B cell (primary cell): ENCODE measurements at regions not wholly inside any gene's neighbourhood (a gene's known extent, or its start where the extent isn't known, plus 50 kb on each side); places are given as distances from the start of the nearest gene placed in this dataset.

Experiments used
- ATAC-seq: fragments of 200-7000 bp; cut with Tn5 transposase; one replicate; pipeline ENCODE4 v1.10.0; 2021; ENCODE audit warnings: low read depth, mild to moderate bottlenecking, moderate number of reproducible peaks, moderate library complexity
- CTCF ChIA-PET: fragments of 350-600 bp; sonication (Branson Sonifier 250); formaldehyde crosslinking; loops from one replicate; lab custom pipeline; 2021; ENCODE audit warnings: antibody characterized with exemption, inconsistent platforms; lab: Charles Lee
- POLR2A ChIA-PET: fragments of 350-600 bp; sonication (Branson Sonifier 250); formaldehyde crosslinking; loops from one replicate; lab custom pipeline; 2021; ENCODE audit warnings: antibody characterized with exemption; lab: Charles Lee
- DNase-seq: peaks from one replicate; pipeline ENCODE4 v3.0.0; 2013
- H2AFZ ChIP-seq: 2 replicates; pipeline ENCODE4 v1.6.1; 2012; ENCODE audit warnings: mild to moderate bottlenecking, low read depth, low read length; ENCODE audit not compliant: insufficient read depth, poor library complexity, severe bottlenecking
- H3K27ac ChIP-seq, 2 donors: 1 replicate in 1 of 2; 2 replicates in 1 of 2; pipeline ENCODE4 v1.5.1; 2012 to 2013; ENCODE audit warnings: low read length in 2 of 2, mild to moderate bottlenecking in 2 of 2, moderate library complexity in 1 of 2
- H3K27me3 ChIP-seq, 4 experiments: fragments of 200-600 bp in 1 of 4; sonication (generic) in 1 of 4; replicated peaks in 1 of 4; 1 replicate in 2 of 4; 2 replicates in 2 of 4; pipeline versions ENCODE4 v1.6.1 to v1.7.0; 2013 to 2016; ENCODE audit warnings: low read length in 3 of 4, mild to moderate bottlenecking in 2 of 4, mixed read lengths in 1 of 4, moderate library complexity in 1 of 4; ENCODE audit not compliant: insufficient read depth in 4 of 4, control insufficient read depth in 3 of 4; ENCODE audit errors: control extremely low read depth in 1 of 4
- H3K36me3 ChIP-seq, 2 experiments: replicated peaks in 1 of 2; 1 replicate in 1 of 2; 2 replicates in 1 of 2; pipeline versions ENCODE4 v1.6.1 to v1.7.1; 2013; ENCODE audit warnings: low read length in 1 of 2; ENCODE audit not compliant: insufficient read depth in 2 of 2, control insufficient read depth in 1 of 2; ENCODE audit errors: control extremely low read depth in 1 of 2, extremely low read depth in 1 of 2
- H3K4me1 ChIP-seq, 2 donors: fragments of 200-600 bp in 1 of 2; sonication (generic) in 1 of 2; 1 replicate in 1 of 2; 2 replicates in 1 of 2; pipeline versions ENCODE4 v1.5.1 to v1.6.1; 2013 to 2017; ENCODE audit warnings: low read length in 2 of 2; ENCODE audit not compliant: control insufficient read depth in 2 of 2, insufficient read depth in 2 of 2
- H3K4me2 ChIP-seq: replicated peaks from 2 replicates; pipeline ENCODE3; 2012; ENCODE audit warnings: mild to moderate bottlenecking, low read depth, low read length; ENCODE audit not compliant: poor library complexity, severe bottlenecking
- H3K4me3 ChIP-seq, 5 experiments: fragments of 200-600 bp in 1 of 5; sonication (generic) in 1 of 5; 1 replicate in 3 of 5; 2 replicates in 2 of 5; pipeline versions ENCODE4 v1.5.1 to v1.7.0; 2011 to 2016; ENCODE audit warnings: low read length in 4 of 5, mild to moderate bottlenecking in 4 of 5, low read depth in 2 of 5, control low read depth in 1 of 5, moderate library complexity in 1 of 5; ENCODE audit not compliant: insufficient read depth in 1 of 5; ENCODE audit errors: control extremely low read depth in 1 of 5, extremely low read depth in 1 of 5
- H3K79me2 ChIP-seq: fragments of 200-600 bp; sonication (generic); one replicate; pipeline ENCODE4 v1.6.0; 2016; ENCODE audit warnings: low read length; ENCODE audit not compliant: control insufficient read depth, insufficient read depth
- H3K9ac ChIP-seq: fragments of 200-600 bp; sonication (generic); 2 replicates; pipeline ENCODE4 v1.6.1; 2017; ENCODE audit warnings: mild to moderate bottlenecking, low read length, moderate library complexity
- H3K9me3 ChIP-seq, 3 donors: one replicate each; pipeline versions ENCODE4 v1.6.1 to v1.7.1; 2013; ENCODE audit warnings: low read length in 2 of 3; ENCODE audit not compliant: control insufficient read depth in 2 of 3, insufficient read depth in 1 of 3; ENCODE audit errors: control extremely low read depth in 1 of 3
- H4K20me1 ChIP-seq: 2 replicates; pipeline ENCODE4 v1.6.0; 2012; ENCODE audit warnings: mild to moderate bottlenecking, low read length; ENCODE audit not compliant: insufficient read depth, control insufficient read depth, poor library complexity, severe bottlenecking
- H3K27ac Mint-ChIP-seq: one replicate; pipeline ENCODE4 v1.8.0; 2021; ENCODE audit warnings: mixed read lengths
- H3K27me3 Mint-ChIP-seq: one replicate; pipeline ENCODE4 v1.8.0; 2021; ENCODE audit warnings: mixed read lengths
- H3K4me1 Mint-ChIP-seq: one replicate; pipeline ENCODE4 v1.8.0; 2021; ENCODE audit warnings: mixed read lengths
- H3K4me3 Mint-ChIP-seq: one replicate; pipeline ENCODE4 v1.8.0; 2021; ENCODE audit warnings: mixed read lengths
- H3K9me3 Mint-ChIP-seq: one replicate; pipeline ENCODE4 v1.8.0; 2022; ENCODE audit warnings: mixed read lengths; ENCODE audit not compliant: insufficient read depth
- CTCF ChIP-seq: fragments of 200-600 bp; IDR thresholded peaks from one replicate; pipeline ENCODE4 v1.8.0; 2022; ENCODE audit warnings: antibody characterized with exemption, mild to moderate bottlenecking
- EZH2 ChIP-seq: IDR thresholded peaks from 2 replicates; pipeline ENCODE4 v1.6.1; 2012; ENCODE audit warnings: borderline replicate concordance, low read depth, mild to moderate bottlenecking, moderate library complexity, low read length; ENCODE audit not compliant: insufficient read depth, poor library complexity, severe bottlenecking
- WGBS: methylation state at CpG from one replicate; pipeline ENCODE4 v1.1.5; 2013; ENCODE audit warnings: missing lambda C conversion rate; ENCODE audit not compliant: insufficient coverage; 5-methylcytosine and 5-hydroxymethylcytosine counted together
- intact Hi-C: fragments of 100-400 bp; cut with micrococcal nuclease; formaldehyde crosslinking; loops from one replicate; pipeline ENCODE4 v1.10.0; 2022

- ATAC-seq = no peak
- no peaks in the 10 kb centered on the region for H3K9me3 Mint-ChIP-seq
- Histone ChIP-seq H3K9ac (no peak overlapping the region), H3K27me3 (no peaks in the 10 kb centered on the region), H3K9me3 (peaks cover 0 to 1% (median 0%) of the 10 kb centered on the region in 3 donors), H3K4me2 (no peak overlapping the region), H3K27ac (no peak overlapping the region), H2AFZ (no peak overlapping the region), H4K20me1 (no peaks in the 10 kb centered on the region), H3K36me3 (no peaks in the 10 kb centered on the region), H3K4me3 (no peak overlapping the region), H3K4me1 (no peaks in the 10 kb centered on the region), H3K79me2 (no peaks in the 10 kb centered on the region)
- no peak overlapping the region for H3K4me3 Mint-ChIP-seq
- ChIA-PET CTCF (no interaction called here), POLR2A (no interaction called here)
- no peak for TF ChIP-seq CTCF
- no peak for TF ChIP-seq EZH2
- WGBS = no CpG with 5 or more reads among the region's 2 CpGs
- no peaks in the 10 kb centered on the region for H3K4me1 Mint-ChIP-seq
- intact Hi-C loops = no loop called here
- no peak for DNase-seq
- H3K27me3 Mint-ChIP-seq = no peaks in the 10 kb centered on the region
- no peak overlapping the region for H3K27ac Mint-ChIP-seq
These were observed 306.0 kb upstream of the MARCKS start for GRCh38 chr6:113551168-113551567.

- no peak for ATAC-seq
- no peaks in the 10 kb centered on the region for H3K27me3 Mint-ChIP-seq
- POLR2A ChIA-PET = no interaction called here
These were observed 300.4 kb upstream of the MARCKS start for GRCh38 chr6:113556775-113557174.

More at GRCh38 chr6:113556775-113557174, 300.4 kb upstream of the MARCKS start:
- Histone ChIP-seq H3K27ac (no peak overlapping the region), H3K9ac (no peak overlapping the region), H3K79me2 (no peaks in the 10 kb centered on the region), H3K36me3 (no peaks in the 10 kb centered on the region), H3K4me2 (no peak overlapping the region), H3K27me3 (no peaks in the 10 kb centered on the region), H3K4me1 (no peaks in the 10 kb centered on the region), H2AFZ (no peak overlapping the region), H3K4me3 (no peak overlapping the region), H3K9me3 (no peaks in the 10 kb centered on the region), H4K20me1 (no peaks in the 10 kb centered on the region)
- CTCF ChIA-PET = no interaction called here
- TF ChIP-seq EZH2 = no peak
- TF ChIP-seq CTCF = no peak
- intact Hi-C loops = no loop called here
- Mint-ChIP-seq H3K9me3 (no peaks in the 10 kb centered on the region), H3K4me3 (no peak overlapping the region), H3K4me1 (peaks cover 6% of the 10 kb centered on the region), H3K27ac (no peak overlapping the region)
- DNase-seq = no peak
